H9 (cell line): ENCODE measurements at regions not wholly inside any gene's neighbourhood (a gene's known extent, or its start where the extent isn't known, plus 50 kb on each side); places are given as distances from the start of the nearest gene placed in this dataset.

Experiments used
- DNase-seq: peaks from one replicate; pipeline ENCODE4 v3.0.0-alpha.2; 2017
- H2AFZ ChIP-seq: one replicate; pipeline ENCODE4 v1.6.1; 2013; ENCODE audit warnings: mild to moderate bottlenecking, low read length, control low read depth, moderate library complexity
- H2AK5ac ChIP-seq: 2 replicates; pipeline ENCODE4 v1.6.1; 2013; ENCODE audit warnings: low read length, control low read depth, mixed read lengths; ENCODE audit not compliant: insufficient read length
- H2BK120ac ChIP-seq: one replicate; pipeline ENCODE4 v1.6.1; 2013; ENCODE audit warnings: low read depth, mild to moderate bottlenecking, low read length, control low read depth, inconsistent platforms; ENCODE audit not compliant: poor library complexity, severe bottlenecking
- H2BK12ac ChIP-seq: 2 replicates; pipeline ENCODE4 v1.6.1; 2013; ENCODE audit warnings: low read length, control low read depth, mixed read lengths, low read depth; ENCODE audit not compliant: insufficient read length
- H2BK15ac ChIP-seq: 2 replicates; pipeline ENCODE4 v1.6.1; 2013; ENCODE audit warnings: low read depth, low read length, control low read depth
- H2BK20ac ChIP-seq: one replicate; pipeline ENCODE4 v1.6.1; 2013; ENCODE audit warnings: low read depth, mild to moderate bottlenecking, low read length, control low read depth, inconsistent platforms; ENCODE audit not compliant: poor library complexity, severe bottlenecking
- H2BK5ac ChIP-seq: 2 replicates; pipeline ENCODE4 v1.6.1; 2013; ENCODE audit warnings: low read length, control low read depth, mixed read lengths; ENCODE audit not compliant: insufficient read length
- H3K14ac ChIP-seq: 2 replicates; pipeline ENCODE4 v1.6.1; 2013; ENCODE audit warnings: low read length, control low read depth; ENCODE audit not compliant: insufficient read depth
- H3K18ac ChIP-seq: 2 replicates; pipeline ENCODE4 v1.6.1; 2013; ENCODE audit warnings: low read depth, mild to moderate bottlenecking, mixed read lengths, low read length, control low read depth; ENCODE audit not compliant: insufficient read length
- H3K23ac ChIP-seq: 2 replicates; pipeline ENCODE4 v1.6.1; 2013; ENCODE audit warnings: low read length, control low read depth, mixed read lengths, low read depth; ENCODE audit not compliant: insufficient read length
- H3K23me2 ChIP-seq: 2 replicates; pipeline ENCODE4 v1.6.1; 2013; ENCODE audit warnings: low read depth, mild to moderate bottlenecking, mixed read lengths, low read length, control low read depth; ENCODE audit not compliant: insufficient read length, poor library complexity, severe bottlenecking
- H3K27ac ChIP-seq: 2 replicates; pipeline ENCODE4 v1.5.1; 2013; ENCODE audit warnings: low read length, control low read depth, mixed read lengths, low read depth; ENCODE audit not compliant: insufficient read length
- H3K27me3 ChIP-seq: 2 replicates; pipeline ENCODE4 v1.6.1; 2013; ENCODE audit warnings: low read length, control low read depth, inconsistent platforms; ENCODE audit not compliant: insufficient read depth
- H3K4ac ChIP-seq: 2 replicates; pipeline ENCODE4 v1.6.1; 2013; ENCODE audit warnings: low read depth, mild to moderate bottlenecking, control low read depth, inconsistent platforms, low read length, moderate library complexity
- H3K4me1 ChIP-seq: 2 replicates; pipeline ENCODE4 v1.6.1; 2013; ENCODE audit warnings: low read length, control low read depth, inconsistent platforms; ENCODE audit not compliant: insufficient read depth
- H3K4me2 ChIP-seq: 2 replicates; pipeline ENCODE4 v1.6.1; 2013; ENCODE audit warnings: low read length, control low read depth, mixed read lengths; ENCODE audit not compliant: insufficient read length, insufficient read depth
- H3K56ac ChIP-seq: 2 replicates; pipeline ENCODE4 v1.6.1; 2013; ENCODE audit warnings: low read depth, mild to moderate bottlenecking, mixed read lengths, low read length, control low read depth; ENCODE audit not compliant: insufficient read length
- H3K79me1 ChIP-seq: 2 replicates; pipeline ENCODE4 v1.6.1; 2013; ENCODE audit warnings: low read depth, mild to moderate bottlenecking, moderate library complexity, low read length, control low read depth, inconsistent platforms; ENCODE audit not compliant: insufficient read depth, poor library complexity, severe bottlenecking
- H3K79me2 ChIP-seq: 2 replicates; pipeline ENCODE4 v1.6.1; 2013; ENCODE audit warnings: low read length, control low read depth, inconsistent platforms; ENCODE audit not compliant: insufficient read depth
- H3K9ac ChIP-seq: 2 replicates; pipeline ENCODE4 v1.6.1; 2013; ENCODE audit warnings: low read length, control low read depth, mixed read lengths; ENCODE audit not compliant: insufficient read length; ENCODE audit errors: extremely low read depth
- H3K9me3 ChIP-seq: one replicate; pipeline ENCODE4 v1.6.1; 2013; ENCODE audit warnings: low read depth, low read length, inconsistent platforms; ENCODE audit not compliant: control insufficient read depth
- H3T11ph ChIP-seq: one replicate; pipeline ENCODE4 v1.6.1; 2013; ENCODE audit warnings: mild to moderate bottlenecking, low read length, control low read depth, inconsistent platforms
- H4K20me1 ChIP-seq: one replicate; pipeline ENCODE4 v1.6.1; 2013; ENCODE audit not compliant: control insufficient read depth, insufficient read length, insufficient read depth
- H4K5ac ChIP-seq: 2 replicates; pipeline ENCODE4 v1.6.1; 2013; ENCODE audit warnings: low read depth, mild to moderate bottlenecking, mixed read lengths, low read length, control low read depth; ENCODE audit not compliant: insufficient read length
- H4K8ac ChIP-seq: replicated peaks from 2 replicates; pipeline ENCODE4 v1.6.1; 2013; ENCODE audit warnings: low read length, control low read depth, mixed read lengths, low read depth; ENCODE audit not compliant: insufficient read length
- H4K91ac ChIP-seq: 2 replicates; pipeline ENCODE4 v1.6.1; 2013; ENCODE audit warnings: low read depth, mild to moderate bottlenecking, moderate library complexity, mixed read lengths, low read length, control low read depth; ENCODE audit not compliant: insufficient read length
- H3K27ac Mint-ChIP-seq, 3 experiments: 2 replicates in 2 of 3; 3 replicates in 1 of 3; pipeline ENCODE4 v1.8.0; 2020 to 2021; ENCODE audit warnings: mixed read lengths in 3 of 3, mild to moderate bottlenecking in 1 of 3, moderate library complexity in 1 of 3
- H3K27me3 Mint-ChIP-seq: 2 replicates; pipeline ENCODE4 v1.8.0; 2021; ENCODE audit warnings: low read depth, mild to moderate bottlenecking, moderate library complexity, mixed read lengths
- H3K36me3 Mint-ChIP-seq, 3 experiments: 2 replicates in 2 of 3; 3 replicates in 1 of 3; pipeline ENCODE4 v1.8.0; 2020 to 2021; ENCODE audit warnings: low read depth in 3 of 3, mixed read lengths in 3 of 3; ENCODE audit not compliant: insufficient read depth in 1 of 3
- H3K4me1 Mint-ChIP-seq, 2 experiments: 2 replicates each; pipeline ENCODE4 v1.8.0; 2020; ENCODE audit warnings: mixed read lengths in 2 of 2
- H3K4me3 Mint-ChIP-seq, 2 experiments: 2 replicates in 1 of 2; 3 replicates in 1 of 2; pipeline ENCODE4 v1.8.0; 2020 to 2021; ENCODE audit warnings: mild to moderate bottlenecking in 2 of 2, mixed read lengths in 2 of 2, moderate library complexity in 1 of 2
- H3K9me3 Mint-ChIP-seq, 2 experiments: 2 replicates in 1 of 2; 3 replicates in 1 of 2; pipeline ENCODE4 v1.8.0; 2020; ENCODE audit warnings: mild to moderate bottlenecking in 2 of 2, mixed read lengths in 2 of 2, moderate library complexity in 1 of 2
- WGBS: extraction: QIAGEN DNeasy Blood & Tissue Kit; methylation state at CpG from one replicate; pipeline ENCODE4 v1.1.7; 2013; ENCODE audit warnings: missing lambda C conversion rate, low lambda C conversion rate, mixed read lengths; ENCODE audit not compliant: insufficient read length; ENCODE audit errors: extremely low coverage; 5-methylcytosine and 5-hydroxymethylcytosine counted together
- TF ChIP-seq, protein P1 (sequence below): fragments of 200-600 bp; sonication (generic); conservative IDR thresholded peaks from 3 replicates; pipeline ENCODE4 v1.8.0; 2021; ENCODE audit warnings: antibody characterized with exemption, mild to moderate bottlenecking

DNA sequence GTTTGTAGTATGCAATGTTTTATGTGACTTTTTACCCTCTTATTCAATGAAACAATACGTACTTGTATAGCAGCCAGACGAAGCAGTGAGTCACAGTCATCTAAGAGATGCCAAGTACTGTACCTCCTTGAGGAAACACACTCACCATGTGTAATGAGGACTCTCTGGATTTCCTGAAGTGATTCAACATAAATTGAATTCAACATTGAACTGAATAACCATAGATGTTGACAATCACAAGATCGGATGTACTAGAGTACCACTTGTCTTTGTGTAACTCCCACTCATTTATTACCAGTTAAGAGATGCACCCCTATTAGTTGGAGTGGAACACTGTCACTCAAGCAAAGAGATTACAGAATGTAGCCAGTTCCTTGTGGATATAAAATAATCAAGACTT is 175.2 kb upstream of the HMGA2 start:
- Histone ChIP-seq H3K56ac (no peak overlapping the region), H3K23me2 (no peaks in the 10 kb centered on the region), H3K27ac (no peak overlapping the region), H3K4me2 (no peak overlapping the region), H2BK120ac (no peak overlapping the region), H3K9me3 (no peaks in the 10 kb centered on the region), H3K27me3 (no peaks in the 10 kb centered on the region), H2AFZ (no peak overlapping the region), H4K20me1 (no peaks in the 10 kb centered on the region), H2BK20ac (no peak overlapping the region), H3K79me2 (no peaks in the 10 kb centered on the region), H3K9ac (no peak overlapping the region), H4K8ac (no peak overlapping the region), H3K18ac (no peak overlapping the region), H4K5ac (no peak overlapping the region), H3T11ph (no peak overlapping the region), H2BK5ac (no peak overlapping the region), H2BK12ac (no peak overlapping the region), H3K14ac (no peak overlapping the region), H4K91ac (no peak overlapping the region), H2AK5ac (no peak overlapping the region), H3K79me1 (no peaks in the 10 kb centered on the region), H3K4me1 (no peaks in the 10 kb centered on the region), H2BK15ac (no peak overlapping the region), H3K4ac (no peak overlapping the region), H3K23ac (no peak overlapping the region)
- Mint-ChIP-seq H3K27me3 (no peaks in the 10 kb centered on the region), H3K27ac (no peak overlapping the region), H3K9me3 (no peaks in the 10 kb centered on the region), H3K4me3 (no peak overlapping the region), H3K4me1 (peaks cover 4 to 8% of the 10 kb centered on the region in 2 experiments), H3K36me3 (no peaks in the 10 kb centered on the region; a peak in 1 of 7 replicates)
- TF ChIP-seq, protein P1, sequence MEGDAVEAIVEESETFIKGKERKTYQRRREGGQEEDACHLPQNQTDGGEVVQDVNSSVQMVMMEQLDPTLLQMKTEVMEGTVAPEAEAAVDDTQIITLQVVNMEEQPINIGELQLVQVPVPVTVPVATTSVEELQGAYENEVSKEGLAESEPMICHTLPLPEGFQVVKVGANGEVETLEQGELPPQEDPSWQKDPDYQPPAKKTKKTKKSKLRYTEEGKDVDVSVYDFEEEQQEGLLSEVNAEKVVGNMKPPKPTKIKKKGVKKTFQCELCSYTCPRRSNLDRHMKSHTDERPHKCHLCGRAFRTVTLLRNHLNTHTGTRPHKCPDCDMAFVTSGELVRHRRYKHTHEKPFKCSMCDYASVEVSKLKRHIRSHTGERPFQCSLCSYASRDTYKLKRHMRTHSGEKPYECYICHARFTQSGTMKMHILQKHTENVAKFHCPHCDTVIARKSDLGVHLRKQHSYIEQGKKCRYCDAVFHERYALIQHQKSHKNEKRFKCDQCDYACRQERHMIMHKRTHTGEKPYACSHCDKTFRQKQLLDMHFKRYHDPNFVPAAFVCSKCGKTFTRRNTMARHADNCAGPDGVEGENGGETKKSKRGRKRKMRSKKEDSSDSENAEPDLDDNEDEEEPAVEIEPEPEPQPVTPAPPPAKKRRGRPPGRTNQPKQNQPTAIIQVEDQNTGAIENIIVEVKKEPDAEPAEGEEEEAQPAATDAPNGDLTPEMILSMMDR: no peak
- no CpG with 5 or more reads among the region's 3 CpGs for WGBS
- no peak for DNase-seq
